Astrocyte of the spinal cord (primary cell): ENCODE measurements at regions not wholly inside any gene's neighbourhood (a gene's known extent, or its start where the extent isn't known, plus 50 kb on each side); places are given as distances from the start of the nearest gene placed in this dataset.

Source experiments
- DNase-seq: peaks from one replicate; pipeline ENCODE4 v3.0.0; 2011; ENCODE audit warnings: low read depth, low spot score
- H3K4me3 ChIP-seq: 2 replicates; pipeline ENCODE4 v1.5.1; 2011; ENCODE audit warnings: low read depth, mild to moderate bottlenecking, low read length, moderate library complexity
- CTCF ChIP-seq: IDR thresholded peaks from 2 replicates; pipeline ENCODE4 v1.5.1; 2012; ENCODE audit warnings: low read depth, mild to moderate bottlenecking, low read length, inconsistent platforms
- in situ Hi-C: cut with HindIII; loops from 2 replicates; pipeline ENCODE4 v1.10.0; 2017; ENCODE audit warnings: low sequenced_read_pairs

- DNase-seq, result no peak
- in situ Hi-C loops, result no loop called here
- no peak for TF ChIP-seq CTCF
- H3K4me3 ChIP-seq, result no peak overlapping the region
Observed at GRCh38 chr17:77327181-77327565, 186.4 kb downstream of the SEC14L1 start.

DNA sequence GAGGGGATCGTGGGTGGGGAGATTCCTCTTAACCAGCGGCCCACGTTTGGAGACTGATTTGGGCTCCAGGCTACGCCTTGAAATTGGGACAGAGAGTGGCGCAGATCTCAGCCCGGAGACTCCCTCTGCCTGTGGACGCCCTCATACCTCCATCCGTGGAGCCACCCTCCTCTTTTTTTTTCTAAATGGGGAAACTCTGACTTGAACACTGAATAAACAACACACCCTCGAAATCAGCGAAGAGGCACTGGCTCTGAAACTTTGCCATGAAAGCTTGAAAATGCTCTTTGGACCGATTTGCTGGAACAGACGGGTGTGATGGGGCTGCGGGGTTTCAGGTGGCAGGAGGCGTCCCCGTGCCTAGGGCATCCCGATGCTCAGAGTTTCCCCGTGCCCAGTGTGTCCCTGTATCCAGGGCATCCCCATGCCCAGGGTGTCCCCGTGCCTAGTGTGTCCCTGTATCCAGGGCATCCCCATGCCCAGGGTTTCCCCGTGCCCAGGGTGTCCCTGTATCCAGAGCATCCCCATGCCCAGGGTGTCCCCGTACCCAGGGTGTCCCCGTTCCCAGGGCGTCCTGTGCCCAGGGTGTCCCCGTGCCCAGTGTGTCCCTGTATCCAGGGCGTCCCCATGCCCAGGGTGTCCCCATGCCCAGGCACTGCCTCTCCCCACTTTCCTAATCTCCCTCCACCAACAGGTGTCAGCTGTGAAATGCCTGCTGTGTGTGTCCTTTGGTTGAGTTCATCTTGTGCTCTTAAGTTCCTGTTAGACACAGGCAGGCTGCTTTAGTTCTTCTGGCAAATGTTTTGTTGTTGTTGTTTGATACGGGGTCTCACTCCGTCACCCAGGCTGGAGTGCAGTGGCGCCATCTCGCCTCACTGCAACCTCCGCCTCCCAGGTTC, 187.0 kb downstream of the SEC14L1 start:
- no peak for TF ChIP-seq CTCF
- in situ Hi-C loops, result no loop called here
- no peak for DNase-seq
- H3K4me3 ChIP-seq, result no peak overlapping the region

- no peak for TF ChIP-seq CTCF
- no peak overlapping the region for H3K4me3 ChIP-seq
- no peak for DNase-seq
- in situ Hi-C loops, result no loop called here
Observed at GRCh38 chr17:77328823-77329740, 188.3 kb downstream of the SEC14L1 start.

DNA sequence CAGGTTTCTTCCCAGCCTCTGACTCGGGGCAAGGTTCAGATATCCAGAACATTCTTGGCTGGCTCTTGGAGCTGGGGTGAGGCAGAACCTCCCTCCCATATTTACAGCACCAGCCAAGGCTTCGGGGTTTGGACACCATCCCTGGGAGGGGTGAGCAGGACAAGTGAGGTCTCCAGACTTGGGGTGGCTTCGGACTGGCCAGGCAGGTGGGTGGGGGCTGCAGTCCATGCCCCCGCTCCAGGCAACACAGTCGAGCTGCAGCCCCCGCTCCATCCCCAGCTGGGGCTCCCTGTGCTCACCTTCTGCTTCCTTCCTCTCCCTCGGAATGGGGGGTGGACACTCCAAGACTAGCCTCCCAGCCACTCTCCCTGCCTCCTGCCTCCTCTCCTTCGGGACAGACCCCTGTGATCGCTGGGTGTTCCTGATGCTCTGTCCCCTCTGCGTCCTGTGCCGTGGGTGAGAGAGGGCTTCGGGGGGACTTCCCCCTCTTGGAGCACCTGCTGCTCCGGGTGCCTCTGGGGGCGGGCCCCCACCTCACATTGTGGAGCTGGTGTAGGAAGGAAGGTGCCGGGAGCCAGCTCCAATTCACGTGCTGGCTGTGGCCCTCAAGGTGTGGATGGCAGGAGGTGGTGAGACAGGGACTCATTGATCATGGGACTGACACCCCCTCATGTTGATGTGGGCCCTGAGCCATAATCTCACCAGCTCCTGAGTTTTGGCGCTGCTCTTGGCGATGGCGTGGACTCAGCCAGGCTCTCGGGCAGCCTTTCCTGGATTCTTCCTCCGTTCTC, 189.2 kb downstream of the SEC14L1 start:
- TF ChIP-seq CTCF, result no peak
- no peak for DNase-seq
- in situ Hi-C loops, result no loop called here
- no peak overlapping the region for H3K4me3 ChIP-seq

DNA sequence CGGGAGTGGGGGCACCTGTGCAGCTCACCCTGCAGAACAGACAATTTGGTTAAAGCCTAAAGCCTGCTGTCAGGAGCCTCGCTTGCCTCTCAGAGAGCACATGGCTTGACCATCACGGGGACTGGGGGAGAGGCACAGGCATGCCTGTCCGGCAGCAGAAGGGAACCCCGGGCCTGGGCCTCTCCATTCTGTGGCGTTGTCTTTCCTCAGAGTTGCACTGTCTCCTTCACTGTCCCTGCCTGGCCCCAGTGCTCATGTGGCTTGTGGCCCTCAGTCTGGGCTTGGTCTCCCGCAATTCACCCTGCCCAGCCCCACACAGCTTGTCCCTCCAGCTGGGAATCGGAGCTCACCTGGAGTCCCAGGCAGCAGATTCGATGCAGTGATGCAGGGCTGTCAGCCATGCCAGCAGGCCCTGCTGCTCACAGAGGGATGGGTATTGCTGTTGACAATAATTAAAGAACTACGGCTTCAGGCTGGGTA, 189.9 kb downstream of the SEC14L1 start:
- in situ Hi-C loops, result no loop called here
- DNase-seq, result no peak
- no peak for TF ChIP-seq CTCF
- no peak overlapping the region for H3K4me3 ChIP-seq
